ENCODE measurements at regions not wholly inside any gene's neighbourhood (a gene's known extent, or its start where the extent isn't known, plus 50 kb on each side); places are given as distances from the start of the nearest gene placed in this dataset.

DNA sequence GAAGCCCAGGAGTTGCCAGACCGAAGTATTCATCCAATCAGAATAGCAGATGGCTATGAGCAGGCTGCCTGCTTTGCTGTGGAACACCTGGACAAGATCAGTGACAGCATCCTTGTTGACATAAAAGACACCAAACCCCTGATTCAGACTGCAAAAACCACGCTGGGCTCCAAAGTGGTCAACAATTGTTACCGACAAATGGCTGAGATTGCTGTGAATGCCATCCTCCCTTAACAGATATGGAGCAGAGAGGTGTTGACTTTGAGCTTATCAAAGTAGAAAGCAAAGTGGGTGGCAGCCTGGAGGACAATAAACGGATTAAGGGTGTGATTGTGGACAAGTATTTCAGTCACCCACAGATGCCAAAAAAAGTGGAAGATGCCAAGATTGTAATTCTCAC lies 250.3 kb upstream of the OBI1 start:
- TF ChIP-seq, protein P1, sequence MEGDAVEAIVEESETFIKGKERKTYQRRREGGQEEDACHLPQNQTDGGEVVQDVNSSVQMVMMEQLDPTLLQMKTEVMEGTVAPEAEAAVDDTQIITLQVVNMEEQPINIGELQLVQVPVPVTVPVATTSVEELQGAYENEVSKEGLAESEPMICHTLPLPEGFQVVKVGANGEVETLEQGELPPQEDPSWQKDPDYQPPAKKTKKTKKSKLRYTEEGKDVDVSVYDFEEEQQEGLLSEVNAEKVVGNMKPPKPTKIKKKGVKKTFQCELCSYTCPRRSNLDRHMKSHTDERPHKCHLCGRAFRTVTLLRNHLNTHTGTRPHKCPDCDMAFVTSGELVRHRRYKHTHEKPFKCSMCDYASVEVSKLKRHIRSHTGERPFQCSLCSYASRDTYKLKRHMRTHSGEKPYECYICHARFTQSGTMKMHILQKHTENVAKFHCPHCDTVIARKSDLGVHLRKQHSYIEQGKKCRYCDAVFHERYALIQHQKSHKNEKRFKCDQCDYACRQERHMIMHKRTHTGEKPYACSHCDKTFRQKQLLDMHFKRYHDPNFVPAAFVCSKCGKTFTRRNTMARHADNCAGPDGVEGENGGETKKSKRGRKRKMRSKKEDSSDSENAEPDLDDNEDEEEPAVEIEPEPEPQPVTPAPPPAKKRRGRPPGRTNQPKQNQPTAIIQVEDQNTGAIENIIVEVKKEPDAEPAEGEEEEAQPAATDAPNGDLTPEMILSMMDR (IDR thresholded peaks at IDR 0.05): no peak
- TF ChIP-seq POLR2A (IDR thresholded peaks at IDR 0.05): no peak
